ENCODE measurements at regions not wholly inside any gene's neighbourhood (a gene's known extent, or its start where the extent isn't known, plus 50 kb on each side); places are given as distances from the start of the nearest gene placed in this dataset.

DNA sequence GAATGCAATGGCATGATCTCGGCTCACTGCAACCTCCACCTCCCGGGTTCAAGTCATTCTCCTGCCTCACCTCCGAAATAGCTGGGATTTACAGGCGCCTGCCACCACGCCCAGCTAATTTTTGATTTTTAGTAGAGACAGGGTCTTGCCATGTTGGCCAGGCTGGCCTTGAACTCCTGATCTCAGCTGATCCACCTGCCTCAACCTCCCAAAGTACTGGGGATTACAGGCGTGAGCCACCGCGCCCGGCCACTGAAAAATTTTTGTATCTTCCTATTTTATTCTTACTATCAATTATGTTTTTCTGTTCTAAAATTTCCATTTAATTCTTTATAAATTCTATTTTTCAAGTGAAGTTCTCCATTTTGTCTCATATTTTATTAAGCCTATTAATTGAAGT, 730.4 kb downstream of the EDEM1 start (continued):
- TF ChIP-seq ELK3 (CRISPR knock-in tag; IDR thresholded peaks at IDR 0.05) = no peak
- TF ChIP-seq POLR2AphosphoS5 (IDR thresholded peaks at IDR 0.05; ENCODE audit: control insufficient read depth, insufficient read depth, low read depth, low read length) = no peak

GRCh38 chr3:5918626-5919025, 731.1 kb downstream of the EDEM1 start:
- no peaks in the 10 kb centered on the region for H3K27me3 ChIP-seq (ENCODE audit: control insufficient read depth in 2 of 2, insufficient read depth in 2 of 2, low read length in 2 of 2)
- no peak overlapping the region for H3K4me3 ChIP-seq
- in situ Hi-C loops (cut with MboI) = loop anchor here (5.0 kb wide), 1 partner anchor 801 kb away; no protein-coding TSS in a partner anchor
- no peaks in the 10 kb centered on the region for H3K9me1 ChIP-seq (ENCODE audit: control insufficient read depth, insufficient read depth, low read length)
- no peaks in the 10 kb centered on the region for H3K4me1 ChIP-seq (replicated peaks in 1 of 2; ENCODE audit: control insufficient read depth in 2 of 2, insufficient read depth in 2 of 2, low read length in 2 of 2)
- 18% methylated on average over 7 of the region's 7 CpGs for WGBS (ENCODE audit: insufficient coverage, low coverage, missing lambda C conversion rate)
- FAIRE-seq = no peak
- no peak overlapping the region for H2AFZ ChIP-seq (ENCODE audit: low read depth, low read length)
- ATAC-seq = no peak
- no TSS peak for BruUV-seq (replicated peaks)
- intact Hi-C loops (cut with micrococcal nuclease) = no loop called here
- H3K9me3 ChIP-seq (replicated peaks; ENCODE audit: control insufficient read depth, insufficient read depth, low read depth, low read length) = no peaks in the 10 kb centered on the region
- POLR2A ChIA-PET = interaction anchor here (0.8 kb wide), 1 partner anchor 59 kb away, joined by 3 read pairs; no protein-coding TSS in a partner anchor
- TF ChIP-seq EP400 (IDR thresholded peaks at IDR 0.05) = no peak
- no peak for TF ChIP-seq ZFX (CRISPR knock-in tag; IDR thresholded peaks at IDR 0.05)
- no peak for TF ChIP-seq NCOA2 (IDR thresholded peaks at IDR 0.05; ENCODE audit: partially characterized antibody in 2 of 2)
- no peak for TF ChIP-seq HOXB6 (CRISPR knock-in tag; IDR thresholded peaks at IDR 0.05; ENCODE audit: borderline replicate concordance)
- no peak for TF ChIP-seq THAP7 (CRISPR knock-in tag; IDR thresholded peaks at IDR 0.05)
- TF ChIP-seq TOE1 (IDR thresholded peaks at IDR 0.05; ENCODE audit: borderline replicate concordance) = no peak
- no peak for TF ChIP-seq TOE1 (CRISPR knock-in tag; IDR thresholded peaks at IDR 0.05; ENCODE audit: borderline replicate concordance, low read depth)
- no peak for TF ChIP-seq FUS (optimal IDR thresholded peaks at IDR 0.05; ENCODE audit: low read depth, low read length)
- TF ChIP-seq, protein P1, sequence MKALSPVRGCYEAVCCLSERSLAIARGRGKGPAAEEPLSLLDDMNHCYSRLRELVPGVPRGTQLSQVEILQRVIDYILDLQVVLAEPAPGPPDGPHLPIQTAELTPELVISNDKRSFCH (CRISPR knock-in tag; IDR thresholded peaks at IDR 0.05) = no peak
- TF ChIP-seq, protein P1 (tag; IDR thresholded peaks at IDR 0.05) = no peak
- TF ChIP-seq GABPA (tag; conservative IDR thresholded peaks at IDR 0.05; ENCODE audit: low read depth) = no peak
- TF ChIP-seq RFX1 (IDR thresholded peaks at IDR 0.05) = no peak
- CTCF ChIA-PET (ENCODE audit: low intra/inter-chr PET ratio) = no interaction called here
- no peak for DNase-seq (ENCODE audit: extremely low read depth in 1 of 4, low spot score in 3 of 4)
- no peaks in the 10 kb centered on the region for H4K20me1 ChIP-seq (replicated peaks; ENCODE audit: control insufficient read depth, insufficient read depth, low read length)
- no peaks in the 10 kb centered on the region for H3K79me2 ChIP-seq (ENCODE audit: control insufficient read depth, insufficient read depth, low read length)
- H3K36me3 ChIP-seq (ENCODE audit: control insufficient read depth, insufficient read depth, low read length) = no peaks in the 10 kb centered on the region
- H3K4me2 ChIP-seq (ENCODE audit: insufficient read depth, low read length) = no peak overlapping the region
- H3K9ac ChIP-seq (ENCODE audit: insufficient read depth in 1 of 2, low read depth in 2 of 2, low read length in 2 of 2) = no peak overlapping the region
- no peak overlapping the region for H3K27ac ChIP-seq (ENCODE audit: extremely low read depth, low read depth, low read length)
